ENCODE measurements at regions not wholly inside any gene's neighbourhood (a gene's known extent, or its start where the extent isn't known, plus 50 kb on each side); places are given as distances from the start of the nearest gene placed in this dataset.

GRCh38 chr2:38163579-38163978 is 87.6 kb upstream of the CYP1B1 start:
- Histone ChIP-seq H3K4me1 (ENCODE audit: insufficient read depth, low read length) (peaks cover 7% of the 10 kb centered on the region; the same call in 1 of the 2 replicates), H3K23ac (ENCODE audit: insufficient read length, low read depth, low read length) (no peak overlapping the region), H2BK15ac (ENCODE audit: low read depth, low read length) (no peak overlapping the region), H3K79me1 (ENCODE audit: insufficient read depth, low read depth, low read length, poor library complexity, severe bottlenecking) (no peaks in the 10 kb centered on the region), H4K91ac (ENCODE audit: insufficient read length, low read depth, low read length) (no peak overlapping the region), H3K23me2 (ENCODE audit: insufficient read length, low read depth, low read length, poor library complexity, severe bottlenecking) (no peaks in the 10 kb centered on the region), H2AFZ (ENCODE audit: low read length) (no peak overlapping the region), H3T11ph (ENCODE audit: low read length) (no peak overlapping the region), H3K4me2 (ENCODE audit: insufficient read depth, insufficient read length, low read length) (no peak overlapping the region), H3K18ac (ENCODE audit: insufficient read length, low read depth, low read length) (no peak overlapping the region), H3K56ac (ENCODE audit: insufficient read length, low read depth, low read length) (no peak overlapping the region), H3K4ac (ENCODE audit: low read depth, low read length) (no peak overlapping the region), H3K79me2 (ENCODE audit: insufficient read depth, low read length) (no peaks in the 10 kb centered on the region), H3K9me3 (ENCODE audit: control insufficient read depth, low read depth, low read length) (no peaks in the 10 kb centered on the region), H2BK120ac (ENCODE audit: low read depth, low read length, poor library complexity, severe bottlenecking) (no peak overlapping the region), H4K8ac (replicated peaks; ENCODE audit: insufficient read length, low read depth, low read length) (no peak overlapping the region), H3K14ac (ENCODE audit: insufficient read depth, low read length) (no peak overlapping the region), H4K5ac (ENCODE audit: insufficient read length, low read depth, low read length) (no peak overlapping the region), H3K9ac (ENCODE audit: extremely low read depth, insufficient read length, low read length) (no peak overlapping the region), H4K20me1 (ENCODE audit: control insufficient read depth, insufficient read depth, insufficient read length) (no peaks in the 10 kb centered on the region), H2BK5ac (ENCODE audit: insufficient read length, low read length) (no peak overlapping the region), H3K27ac (ENCODE audit: insufficient read length, low read depth, low read length) (no peak overlapping the region), H2BK12ac (ENCODE audit: insufficient read length, low read depth, low read length) (no peak overlapping the region), H2BK20ac (ENCODE audit: low read depth, low read length, poor library complexity, severe bottlenecking) (no peak overlapping the region), H3K27me3 (ENCODE audit: insufficient read depth, low read length) (no peaks in the 10 kb centered on the region), H2AK5ac (ENCODE audit: insufficient read length, low read length) (no peak overlapping the region)
- Mint-ChIP-seq H3K27ac (no peak overlapping the region), H3K27me3 (ENCODE audit: low read depth) (peaks cover 8% of the 10 kb centered on the region; the same call in 1 of the 2 replicates), H3K36me3 (ENCODE audit: insufficient read depth in 1 of 3, low read depth in 3 of 3) (no peaks in the 10 kb centered on the region), H3K9me3 (no peaks in the 10 kb centered on the region), H3K4me1 (peaks cover 15% of the 10 kb centered on the region in 2 experiments), H3K4me3 (no peak overlapping the region)
- DNase-seq, result no peak
- no peak for TF ChIP-seq CTCF (conservative IDR thresholded peaks at IDR 0.05)
- WGBS (ENCODE audit: extremely low coverage, insufficient read length, low lambda C conversion rate), result no CpG with 5 or more reads among the region's 1 CpG
